GM18909 (cell line): ENCODE measurements at regions not wholly inside any gene's neighbourhood (a gene's known extent, or its start where the extent isn't known, plus 50 kb on each side); places are given as distances from the start of the nearest gene placed in this dataset.
A peak's percentile ranks its signal among the peaks of the same experiment; 100 is the strongest.

Source experiments
- ATAC-seq: cut with Tn5 transposase; IDR thresholded peaks from one replicate; pipeline ENCODE4 v1.9.1; 2021; ENCODE audit warnings: mild to moderate bottlenecking; ENCODE audit not compliant: unreplicated experiment, poor library complexity

DNA sequence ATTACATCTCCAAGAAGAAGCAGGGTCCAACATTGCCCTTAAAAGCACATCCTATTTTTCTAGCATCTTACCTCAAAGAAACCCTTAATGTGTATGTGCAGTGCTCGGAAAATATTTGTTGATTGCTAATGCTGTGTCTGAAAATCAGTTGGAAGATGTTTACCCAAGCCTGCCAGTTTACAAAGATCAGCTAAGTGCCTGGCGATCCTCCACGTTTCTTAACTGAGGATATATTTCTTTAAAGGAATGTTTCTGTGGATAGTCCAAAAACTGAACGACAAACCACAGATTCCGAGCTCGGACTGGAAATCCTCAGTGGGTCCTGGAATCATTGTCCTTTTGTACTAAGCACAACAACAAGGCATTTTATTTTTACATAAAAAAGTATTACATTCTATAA lies 595.7 kb upstream of the ARID1B start:
- no peak for ATAC-seq

DNA sequence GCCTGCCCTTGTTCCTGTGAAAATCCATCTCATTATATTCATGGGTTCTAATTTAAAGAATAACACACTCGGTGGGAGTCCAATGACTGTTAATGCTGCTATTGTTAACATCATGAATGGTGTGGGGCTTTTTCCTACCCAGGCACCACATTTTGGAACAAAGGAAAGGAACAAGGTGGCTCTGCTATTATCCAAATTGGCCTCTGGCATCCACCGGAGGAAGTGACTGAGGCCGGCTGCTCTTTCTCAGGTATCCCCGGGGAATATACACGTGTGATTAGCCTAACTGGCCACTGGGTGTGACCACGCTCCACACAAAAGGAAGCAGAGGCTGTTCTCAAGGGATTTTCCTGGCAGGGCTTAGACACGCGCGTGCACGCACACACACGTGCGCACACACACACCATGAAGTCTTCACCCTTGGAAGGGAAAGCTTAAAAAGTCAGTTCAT lies 601.2 kb upstream of the ARID1B start:
- no peak for ATAC-seq

DNA sequence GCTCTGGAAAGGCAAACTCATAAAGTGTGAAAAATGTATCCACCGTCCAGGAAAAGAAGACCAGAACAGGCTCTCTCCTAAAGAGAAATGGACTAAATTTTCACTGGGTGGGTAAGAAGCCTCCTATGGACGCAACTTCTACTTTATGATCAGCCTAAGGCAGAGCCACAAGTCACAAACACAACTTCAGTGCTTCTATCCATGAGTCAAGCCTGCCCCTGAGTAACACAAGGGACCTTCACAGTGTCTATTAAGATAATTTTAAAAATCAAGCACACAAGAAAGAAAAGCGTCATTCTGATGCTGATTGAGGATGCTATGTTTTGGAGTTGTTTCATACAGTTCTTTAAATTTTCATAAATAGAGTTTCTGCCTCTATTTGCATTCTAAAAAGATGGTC lies 601.7 kb upstream of the ARID1B start:
- ATAC-seq, result no peak

DNA sequence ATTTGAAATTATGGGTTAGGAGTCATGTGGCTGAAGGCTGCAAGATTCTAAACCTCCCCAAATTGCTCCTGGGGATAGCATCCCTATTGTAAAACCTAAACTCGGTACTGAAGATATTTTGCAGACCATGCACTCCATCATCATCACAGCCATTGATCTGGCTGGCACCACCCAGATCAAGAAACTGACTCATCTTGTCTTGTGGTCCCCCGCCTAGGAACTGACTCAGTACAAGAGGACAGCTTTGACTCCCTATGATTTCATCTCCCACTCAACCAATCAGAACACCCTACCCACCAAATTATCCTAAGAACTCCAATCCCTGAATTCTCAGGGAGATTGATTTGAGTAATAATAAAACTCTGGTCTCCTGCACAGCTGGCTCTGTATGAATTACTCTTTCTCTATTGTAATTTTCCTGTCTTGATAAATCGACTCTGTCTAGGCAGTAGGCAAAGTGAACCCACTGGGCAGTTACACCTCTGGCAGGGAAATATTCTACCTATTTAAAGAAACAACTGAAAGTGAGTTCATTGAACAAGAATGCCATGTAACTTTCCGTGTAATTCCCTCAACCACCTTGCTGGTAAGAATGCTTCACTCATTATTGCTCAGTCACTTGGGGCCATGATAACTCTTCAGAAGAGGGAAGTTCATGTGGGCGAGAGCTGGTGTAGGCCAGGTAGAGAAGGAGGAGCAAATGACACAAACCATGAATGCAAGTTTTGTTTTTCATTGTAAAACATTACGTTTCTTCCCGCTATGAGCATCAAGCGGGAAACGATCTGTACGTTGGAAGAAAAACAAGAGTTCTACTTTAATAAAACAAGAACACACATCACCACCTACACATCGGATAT lies 602.9 kb upstream of the ARID1B start:
- ATAC-seq, result no peak

DNA sequence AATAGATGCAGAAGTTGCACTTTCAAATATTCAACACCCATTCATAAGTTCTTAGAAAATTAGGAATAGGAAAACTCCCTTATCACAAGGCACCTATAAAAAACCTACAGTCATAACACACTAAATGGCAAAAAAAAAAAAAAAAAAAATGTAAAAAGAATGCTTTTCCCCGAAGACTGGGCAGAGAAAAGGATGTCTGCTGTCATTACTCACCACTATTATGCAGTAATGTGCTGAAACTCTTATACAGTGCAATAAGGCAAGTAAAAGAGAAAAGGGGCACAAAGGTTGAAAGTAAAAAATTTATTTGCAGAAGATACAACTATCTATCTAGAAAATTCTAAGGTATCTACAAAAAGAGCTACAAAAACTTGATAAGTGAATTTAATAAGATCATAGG lies 607.8 kb upstream of the ARID1B start:
- ATAC-seq, result no peak

DNA sequence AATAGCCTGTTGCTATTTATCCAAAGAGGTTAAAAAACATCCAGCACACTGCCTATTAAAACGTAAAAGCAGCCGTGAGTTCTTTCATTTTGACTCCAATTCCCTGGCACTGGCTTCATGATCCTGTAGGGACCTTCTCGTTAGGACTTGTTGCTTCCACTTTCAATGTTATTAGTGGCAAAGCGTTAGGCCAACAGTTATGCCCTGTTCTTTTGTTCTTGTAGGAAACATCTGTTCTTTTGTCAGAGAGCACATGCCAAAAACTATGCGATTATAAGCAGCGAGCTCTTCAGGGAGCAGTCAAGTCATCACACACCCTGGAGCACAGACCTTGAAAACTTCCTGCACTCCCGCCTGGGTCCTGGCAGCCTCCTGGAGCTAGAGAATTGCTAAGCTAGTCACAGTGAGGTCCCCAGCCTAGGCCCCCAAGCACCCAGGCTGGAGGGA lies 609.5 kb upstream of the ARID1B start:
- ATAC-seq, result no peak

DNA sequence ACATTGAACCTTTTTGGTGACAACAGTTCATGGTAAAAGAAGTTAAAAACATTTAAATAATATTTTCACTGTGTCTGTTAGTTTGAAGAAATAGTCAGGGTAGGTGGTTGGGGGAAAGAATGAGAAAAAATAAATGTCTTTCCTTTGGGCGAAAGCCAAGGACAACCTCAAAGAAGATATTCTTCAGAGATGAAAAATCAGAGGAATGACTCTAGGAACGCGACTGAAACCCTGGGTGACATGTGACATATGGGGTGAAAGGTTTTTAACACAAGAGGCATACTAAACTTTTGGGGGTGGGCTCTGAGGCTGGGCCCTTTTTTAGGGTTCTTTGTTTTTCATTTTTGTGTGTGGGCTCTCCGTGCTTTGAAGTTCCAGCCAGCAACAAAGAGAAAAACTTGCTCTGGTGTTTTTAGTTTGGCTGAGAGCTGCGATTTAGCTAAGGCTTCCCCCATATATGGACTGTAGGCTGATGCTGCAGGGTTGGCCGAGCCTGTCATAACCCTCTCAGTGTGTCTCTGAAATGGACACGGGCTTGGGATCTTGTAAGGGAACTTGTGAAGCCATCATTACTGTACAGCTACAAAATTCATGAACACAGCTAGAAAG lies 610.1 kb upstream of the ARID1B start:
- no peak for ATAC-seq

DNA sequence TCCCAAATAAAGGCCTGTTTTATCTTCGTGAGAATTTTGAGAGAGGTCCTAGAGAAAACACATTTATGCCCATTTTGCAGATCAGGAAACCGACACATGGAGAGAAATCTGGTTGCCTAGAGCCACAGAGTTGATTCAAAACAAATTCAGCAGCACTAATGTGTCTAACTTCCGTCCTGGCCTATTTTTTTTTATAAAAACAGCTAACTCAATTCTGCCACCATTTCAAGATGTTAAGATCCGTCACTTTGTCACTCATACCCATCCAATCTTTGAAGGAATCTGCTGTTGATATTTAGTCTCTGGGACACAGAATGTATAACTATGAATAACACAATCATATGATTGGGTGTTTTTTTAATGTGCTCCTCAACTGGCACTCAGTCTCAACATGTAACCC lies 611.1 kb upstream of the ARID1B start:
- no peak for ATAC-seq

DNA sequence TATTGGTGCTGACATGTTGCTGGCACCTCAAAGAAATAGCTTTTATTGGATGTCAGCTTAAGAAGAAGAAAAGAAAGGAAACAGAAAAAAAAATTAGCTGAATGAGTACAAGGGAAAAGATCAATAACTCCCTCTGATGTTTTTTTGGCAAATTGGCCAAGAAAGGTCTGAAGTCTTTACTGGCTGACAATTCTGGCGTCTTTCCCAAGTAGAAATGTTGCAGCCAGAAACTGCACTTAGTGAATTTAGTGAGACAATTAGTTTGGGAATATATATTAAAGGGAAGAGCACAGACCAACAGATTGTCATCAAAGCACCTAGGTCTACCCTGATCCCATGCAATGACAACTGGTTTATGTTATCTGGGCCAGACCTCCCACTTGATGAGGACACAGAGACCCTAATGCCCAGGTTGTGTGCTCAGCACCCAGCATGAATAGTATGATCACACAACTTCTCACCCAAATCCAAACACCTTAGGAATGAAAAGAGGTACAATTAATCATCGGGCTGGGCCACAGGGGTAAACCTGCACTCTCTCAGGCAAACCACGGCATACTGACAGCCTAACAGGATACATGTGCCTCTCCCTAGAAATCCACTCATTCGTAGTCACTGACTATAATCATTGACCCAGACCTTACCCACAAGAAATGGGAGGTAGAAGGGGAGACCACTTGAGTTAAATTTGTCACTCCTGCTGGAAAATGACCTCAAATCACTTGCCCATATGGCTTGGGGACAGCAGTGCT lies 612.3 kb upstream of the ARID1B start:
- no peak for ATAC-seq

DNA sequence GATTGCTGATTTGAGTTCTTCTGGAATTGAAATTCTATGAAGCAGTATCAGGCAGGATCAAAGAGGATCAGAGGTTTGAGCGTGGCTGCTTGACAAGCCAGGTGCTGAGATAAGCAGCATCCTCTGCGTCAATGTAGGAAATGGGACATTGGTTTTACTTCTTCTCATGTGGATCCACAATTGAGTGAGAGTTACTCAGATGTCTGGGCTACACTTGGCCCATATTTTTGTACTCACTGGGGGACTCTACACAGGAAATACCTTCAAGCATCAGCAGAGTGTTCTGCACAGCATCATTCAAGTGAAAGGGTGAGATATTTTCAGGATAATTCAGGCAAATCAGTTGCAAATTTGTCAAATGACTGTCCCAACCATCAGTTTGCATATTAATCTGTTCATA lies 613.9 kb upstream of the ARID1B start:
- no peak for ATAC-seq

DNA sequence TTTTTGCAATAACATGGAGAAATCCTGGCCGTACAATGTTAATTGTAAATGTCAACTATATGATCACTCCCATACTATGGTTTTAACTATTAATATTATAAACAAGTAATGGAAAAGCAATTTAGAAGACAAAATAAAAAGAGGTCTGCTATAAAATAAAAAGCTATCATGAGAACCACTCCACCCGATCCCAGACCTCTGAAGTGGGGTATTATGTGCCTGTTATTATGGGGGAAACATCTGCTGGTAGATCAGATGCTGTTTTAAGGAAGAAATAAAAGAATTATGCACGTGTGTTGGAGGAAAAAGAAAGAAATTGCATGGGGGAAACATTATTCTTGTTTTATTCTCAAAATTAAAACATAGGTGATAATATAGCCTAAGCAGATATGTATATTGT lies 615.7 kb upstream of the ARID1B start:
- ATAC-seq, result no peak

DNA sequence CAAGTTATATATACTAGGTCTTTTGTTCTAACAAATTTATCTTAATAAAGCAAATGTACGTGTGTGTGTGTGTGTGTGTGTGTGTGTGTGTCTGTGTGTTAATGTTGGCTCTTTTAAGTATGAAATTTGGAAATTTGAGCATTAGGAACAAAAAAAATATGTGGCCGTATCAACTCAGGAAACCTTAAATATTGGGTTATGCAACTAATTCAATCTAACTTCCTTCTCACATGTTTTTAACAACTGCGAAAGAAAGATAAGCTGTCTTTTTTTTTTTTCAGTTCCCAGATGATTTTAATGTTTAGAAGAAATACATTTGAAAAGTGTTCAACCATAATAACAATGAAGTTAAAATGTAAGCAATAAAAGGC lies 616.4 kb upstream of the ARID1B start:
- ATAC-seq, result no peak

DNA sequence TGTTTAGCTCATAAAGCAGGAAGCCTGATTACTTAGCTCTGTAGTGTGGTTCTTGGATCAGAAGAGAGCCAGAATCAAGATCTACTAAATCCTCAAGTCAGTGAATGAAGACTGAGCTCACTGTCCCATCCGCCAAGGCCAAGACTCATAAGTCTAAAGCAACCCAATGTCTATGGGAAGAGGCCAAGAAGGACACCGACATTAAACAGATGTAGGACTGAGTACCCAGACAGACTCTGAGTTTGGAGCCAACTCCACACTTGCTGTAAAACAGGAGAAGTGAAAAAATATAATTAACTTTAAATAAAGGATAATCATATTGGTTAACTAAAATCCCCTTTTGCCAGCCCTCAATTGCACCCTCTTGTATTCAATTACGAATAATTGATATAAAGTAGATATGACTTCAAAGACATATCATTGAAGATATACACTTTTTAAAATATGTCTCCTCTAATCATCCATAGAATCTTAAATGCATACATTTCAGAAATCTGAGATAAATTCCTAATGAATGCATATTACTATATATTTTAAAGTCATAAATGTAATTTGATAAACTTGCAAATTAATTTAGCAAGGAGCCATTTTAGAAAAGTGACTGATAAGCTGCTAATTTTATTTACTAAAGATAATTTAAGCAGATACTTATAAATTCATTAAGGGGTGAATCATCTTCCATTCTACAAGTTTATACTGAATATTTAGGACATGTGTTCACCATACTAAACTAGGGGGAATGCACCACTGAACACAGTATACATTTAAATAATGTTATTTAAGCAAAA lies 617.0 kb upstream of the ARID1B start:
- no peak for ATAC-seq

DNA sequence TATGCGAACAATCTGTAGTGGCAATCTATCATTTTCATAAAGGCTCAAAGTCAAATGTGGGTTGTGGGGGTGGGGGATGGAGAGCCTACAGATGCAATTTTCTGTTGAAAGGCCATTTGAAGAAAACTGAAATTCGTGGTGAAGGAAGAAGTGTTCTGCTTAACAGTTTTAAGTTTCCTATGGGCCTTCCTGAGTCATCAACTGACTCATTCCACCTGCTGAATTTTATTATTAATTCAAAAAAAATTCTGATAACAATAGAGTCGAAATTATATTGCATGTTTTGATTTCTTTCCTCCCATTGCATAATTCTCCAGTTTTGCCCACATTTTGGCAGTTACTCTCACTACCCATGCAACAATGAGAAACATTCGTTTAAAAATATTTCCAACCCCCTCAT lies 622.3 kb upstream of the ARID1B start:
- no peak for ATAC-seq

DNA sequence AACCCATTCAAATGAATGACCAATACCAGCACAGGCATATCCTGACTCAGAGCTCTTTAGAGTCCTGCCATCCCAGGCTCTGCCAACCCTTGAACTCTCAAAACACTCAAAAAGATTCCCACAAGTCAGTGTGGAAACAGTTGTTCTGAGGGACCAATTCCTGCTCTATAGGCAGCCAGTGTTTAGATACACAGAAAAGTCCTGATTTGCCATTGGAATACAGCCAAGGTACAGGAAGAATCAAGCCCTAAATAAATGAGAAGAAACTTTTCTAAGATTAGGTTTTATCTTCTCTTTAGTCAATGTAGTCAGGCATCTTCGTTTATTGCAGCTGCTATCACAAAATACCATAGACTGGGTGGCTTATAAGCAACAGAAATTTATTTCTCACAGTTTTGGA lies 626.8 kb upstream of the ARID1B start:
- ATAC-seq, result no peak

DNA sequence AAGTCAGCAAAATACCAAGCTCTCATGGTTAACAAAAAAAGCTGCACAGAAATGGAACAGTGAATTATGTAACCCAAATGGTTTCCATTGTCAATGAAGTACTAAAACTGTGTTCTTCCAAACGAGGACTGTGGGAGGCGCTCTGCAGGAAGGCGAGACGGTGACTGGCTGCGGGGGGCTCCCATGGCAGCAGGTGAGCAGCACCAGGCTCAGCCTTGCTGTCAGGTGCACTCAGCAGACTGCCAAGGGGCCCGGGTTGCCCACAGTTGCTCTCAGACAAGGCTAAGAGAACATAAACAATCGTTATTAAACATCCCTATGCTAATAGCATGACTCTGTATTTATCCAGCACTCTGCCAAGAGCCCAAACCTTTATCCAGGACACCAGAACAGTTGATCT lies 630.3 kb upstream of the ARID1B start:
- no peak for ATAC-seq

DNA sequence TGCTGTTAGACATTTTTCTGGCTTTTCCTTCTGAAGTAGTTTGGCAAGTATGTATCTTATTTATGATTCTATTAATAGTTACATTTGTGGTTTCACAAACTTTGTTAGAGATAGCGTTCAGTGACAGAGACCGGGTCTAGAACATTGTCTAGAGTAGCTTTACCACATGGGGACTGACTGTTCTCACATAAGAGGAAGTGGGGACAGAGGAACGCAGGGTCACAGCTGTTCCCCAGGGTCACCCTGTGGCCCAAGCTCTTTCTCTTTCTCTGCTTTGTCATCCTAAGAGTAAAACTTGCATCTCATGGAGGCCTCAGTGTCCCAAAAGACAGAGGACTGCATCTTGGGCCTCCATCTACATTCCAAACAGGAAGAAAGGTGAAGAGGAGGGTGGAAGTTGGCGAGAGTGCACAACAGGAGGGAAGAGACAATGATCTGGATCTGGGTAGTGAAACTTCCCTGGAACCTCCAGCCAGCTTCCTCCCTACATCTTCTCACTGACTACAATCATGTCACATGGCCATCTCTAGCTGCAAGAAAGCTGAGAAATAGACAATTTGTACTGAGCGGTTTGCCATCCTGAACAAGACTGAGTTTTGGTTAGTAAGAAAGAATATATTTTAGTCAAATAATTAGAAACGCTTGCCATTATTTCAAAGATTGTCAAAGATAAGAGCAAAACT lies 645.8 kb upstream of the ARID1B start:
- peak; percentile 99 for ATAC-seq

DNA sequence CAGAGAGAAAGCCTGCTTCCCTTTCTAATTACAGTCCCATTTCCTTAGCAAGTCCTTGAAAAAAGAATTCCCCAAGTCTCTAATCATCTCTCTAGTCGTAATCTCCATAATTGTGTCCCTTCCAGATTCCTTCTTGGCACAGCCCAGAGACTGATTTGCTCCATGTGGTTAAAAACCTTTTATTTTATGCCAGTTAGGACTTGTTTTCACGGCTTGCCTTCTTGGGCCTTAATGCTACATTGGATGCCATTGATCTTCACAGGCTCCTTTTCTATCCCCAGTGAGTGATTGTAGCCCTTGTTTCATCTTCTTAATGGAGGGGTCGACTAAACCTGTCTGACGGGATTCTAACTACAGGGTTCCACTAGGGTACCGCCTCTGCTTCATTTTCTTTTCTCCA lies 650.6 kb upstream of the ARID1B start:
- no peak for ATAC-seq

DNA sequence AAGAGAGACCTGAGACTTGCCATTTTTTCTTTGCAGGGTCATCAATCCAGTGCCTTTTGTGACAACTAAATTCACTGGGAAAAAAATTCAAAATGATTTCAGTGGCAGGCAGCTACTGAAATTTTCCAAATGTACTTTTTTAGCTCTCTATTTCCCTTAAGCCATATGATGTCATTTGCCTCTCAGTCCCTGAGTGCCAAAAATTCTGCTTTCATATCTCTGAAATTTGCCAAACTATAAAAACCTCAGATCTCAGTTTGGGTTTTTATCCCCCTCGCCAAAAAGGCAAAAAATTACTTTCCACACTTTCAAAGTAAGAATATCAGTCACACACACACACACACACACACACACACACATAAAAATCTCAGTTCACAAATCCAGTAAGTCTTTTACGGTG lies 651.3 kb upstream of the ARID1B start:
- no peak for ATAC-seq

DNA sequence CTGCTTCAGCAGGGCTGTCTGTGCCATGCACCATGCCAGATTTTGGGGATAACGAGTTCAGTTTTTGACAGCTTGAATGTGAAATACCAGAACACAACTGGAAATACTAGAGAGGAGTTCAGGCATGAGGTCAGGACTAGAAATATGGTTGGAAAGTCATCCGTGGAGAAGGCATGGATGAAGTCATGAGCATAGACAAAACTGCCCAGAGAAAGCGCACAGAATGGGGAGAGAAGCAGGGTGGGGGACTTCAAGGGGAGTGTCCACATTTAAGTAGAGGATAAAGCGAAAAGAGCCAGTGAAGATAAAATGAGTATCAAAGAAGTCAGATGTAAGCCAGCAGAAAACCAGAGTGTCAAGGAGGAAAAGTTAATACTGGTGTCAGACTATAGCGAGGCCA lies 653.4 kb upstream of the ARID1B start:
- no peak for ATAC-seq
